ENCODE measurements at regions not wholly inside any gene's neighbourhood (a gene's known extent, or its start where the extent isn't known, plus 50 kb on each side); places are given as distances from the start of the nearest gene placed in this dataset.

DNA sequence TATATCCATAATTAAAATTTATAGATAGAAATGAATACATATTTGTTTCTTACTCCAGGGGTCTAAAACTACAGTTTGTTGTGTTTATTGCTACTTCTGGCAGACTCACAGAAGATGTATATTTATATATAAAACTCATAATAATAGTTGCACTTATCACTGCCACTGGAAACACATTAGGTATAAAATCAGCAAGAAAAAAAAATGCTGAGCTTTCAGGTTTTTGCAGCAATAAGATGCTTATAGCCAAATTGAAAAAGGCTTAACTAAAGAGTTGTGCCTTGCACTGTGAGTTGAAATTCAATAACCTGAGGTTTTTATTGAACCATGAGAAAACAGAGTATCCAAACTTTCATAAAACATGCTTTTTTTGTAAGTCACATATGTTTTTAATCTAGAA lies 623.9 kb upstream of the CRIM1 start:
- TF ChIP-seq, protein P1, sequence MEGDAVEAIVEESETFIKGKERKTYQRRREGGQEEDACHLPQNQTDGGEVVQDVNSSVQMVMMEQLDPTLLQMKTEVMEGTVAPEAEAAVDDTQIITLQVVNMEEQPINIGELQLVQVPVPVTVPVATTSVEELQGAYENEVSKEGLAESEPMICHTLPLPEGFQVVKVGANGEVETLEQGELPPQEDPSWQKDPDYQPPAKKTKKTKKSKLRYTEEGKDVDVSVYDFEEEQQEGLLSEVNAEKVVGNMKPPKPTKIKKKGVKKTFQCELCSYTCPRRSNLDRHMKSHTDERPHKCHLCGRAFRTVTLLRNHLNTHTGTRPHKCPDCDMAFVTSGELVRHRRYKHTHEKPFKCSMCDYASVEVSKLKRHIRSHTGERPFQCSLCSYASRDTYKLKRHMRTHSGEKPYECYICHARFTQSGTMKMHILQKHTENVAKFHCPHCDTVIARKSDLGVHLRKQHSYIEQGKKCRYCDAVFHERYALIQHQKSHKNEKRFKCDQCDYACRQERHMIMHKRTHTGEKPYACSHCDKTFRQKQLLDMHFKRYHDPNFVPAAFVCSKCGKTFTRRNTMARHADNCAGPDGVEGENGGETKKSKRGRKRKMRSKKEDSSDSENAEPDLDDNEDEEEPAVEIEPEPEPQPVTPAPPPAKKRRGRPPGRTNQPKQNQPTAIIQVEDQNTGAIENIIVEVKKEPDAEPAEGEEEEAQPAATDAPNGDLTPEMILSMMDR (IDR thresholded peaks at IDR 0.05) = no peak
- TF ChIP-seq TEAD4 (IDR thresholded peaks at IDR 0.05; ENCODE audit: borderline replicate concordance, insufficient read depth) (no peak), RXRA (IDR thresholded peaks at IDR 0.05; ENCODE audit: borderline replicate concordance, low read depth) (no peak)

Data from SK-N-SH (cell line).